SK-MEL-5 (cell line): ENCODE measurements at regions not wholly inside any gene's neighbourhood (a gene's known extent, or its start where the extent isn't known, plus 50 kb on each side); places are given as distances from the start of the nearest gene placed in this dataset.
"Not testable (repeated sequence)": the region's sequence is repeated elsewhere in the genome, so short reads cannot be mapped to it uniquely, and the experiment has no call there.

ENCODE experiments used
- DNase-seq: peaks from one replicate; pipeline ENCODE4 v3.0.0-alpha.2; 2016; ENCODE audit warnings: low read depth, low spot score
- in situ Hi-C: cut with HindIII; loops from 2 replicates; pipeline ENCODE4 v1.10.0; 2016; ENCODE audit warnings: low sequenced_read_pairs, high pct_unique_total_duplicates, low pct_unique_long_range_greater_than_20kb

- peak; percentile 23 for DNase-seq
- in situ Hi-C loops = no loop called here
Measured at GRCh38 chr4:29081234-29081955, 1638.8 kb upstream of the PCDH7 start.

- in situ Hi-C loops = no loop called here
- no peak for DNase-seq
Measured at GRCh38 chr4:29082684-29083083, 1637.5 kb upstream of the PCDH7 start.

DNA sequence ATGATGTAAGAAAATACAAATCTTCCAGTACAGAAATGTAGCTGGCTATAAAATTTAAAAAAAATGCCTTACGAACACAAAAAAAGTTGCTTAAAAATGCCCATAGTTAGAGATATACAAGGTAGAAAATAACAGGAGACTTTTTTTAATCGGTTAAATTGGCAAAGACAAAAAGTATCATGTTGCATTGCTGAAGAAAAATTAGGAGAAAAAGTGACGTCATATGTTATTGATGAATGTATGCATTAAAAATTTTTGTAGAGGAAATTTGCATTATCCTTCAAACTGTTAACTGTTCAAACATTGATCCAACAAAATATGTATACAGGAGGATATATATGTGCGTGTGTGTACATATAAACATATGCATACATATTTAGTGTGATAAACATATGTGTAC, 1634.4 kb upstream of the PCDH7 start:
- in situ Hi-C loops = no loop called here
- no peak for DNase-seq

DNA sequence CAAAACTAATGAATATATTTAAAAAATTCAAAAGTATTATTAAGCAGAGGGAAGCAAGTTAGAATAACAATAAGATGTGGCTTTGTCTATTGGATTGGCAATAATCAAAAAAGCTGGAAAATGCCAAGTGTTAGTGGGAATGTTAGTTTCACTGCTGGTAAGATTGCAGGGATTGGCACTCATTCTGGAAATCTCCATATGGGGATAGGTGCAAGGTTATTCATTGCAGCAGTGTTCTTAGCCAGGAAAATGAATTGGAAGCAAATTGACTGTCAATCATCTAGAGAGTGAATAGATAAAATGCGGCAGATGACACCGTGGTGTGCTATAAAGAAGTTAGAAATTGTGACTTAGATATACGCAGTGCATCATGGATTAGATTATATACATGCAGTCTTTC, 1615.5 kb upstream of the PCDH7 start:
- in situ Hi-C loops = no loop called here
- DNase-seq = no peak

GRCh38 chr4:29113960-29114359, 1606.2 kb upstream of the PCDH7 start:
- no peak for DNase-seq
- in situ Hi-C loops = no loop called here

DNA sequence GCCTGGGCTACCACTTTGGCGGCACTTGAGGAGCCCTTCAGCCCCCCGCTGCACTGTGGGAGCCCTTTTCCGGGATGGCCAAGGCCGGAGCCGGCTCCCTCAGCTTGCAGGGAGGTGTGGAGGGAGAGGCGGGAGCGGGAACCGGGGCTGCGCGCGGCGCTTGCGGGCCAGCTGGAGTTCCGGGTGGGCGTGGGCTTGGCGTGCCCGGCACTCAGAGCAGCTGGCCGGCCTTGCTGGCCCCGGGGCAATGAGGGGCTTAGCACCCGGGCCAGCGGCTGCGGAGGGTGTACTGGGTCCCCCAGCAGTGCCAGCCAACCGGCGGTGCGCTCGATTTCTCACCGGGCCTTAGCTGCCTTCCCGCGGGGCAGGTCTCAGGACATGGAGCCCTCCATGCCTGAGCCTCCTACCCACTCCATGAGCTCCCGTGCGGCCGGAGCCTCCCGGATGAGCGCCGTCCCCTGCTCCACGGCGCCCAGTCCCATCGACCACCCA, 1602.9 kb upstream of the PCDH7 start:
- in situ Hi-C loops, DNase-seq: not testable (repeated sequence)

GRCh38 chr4:29121586-29121985, 1598.6 kb upstream of the PCDH7 start:
- no peak for DNase-seq
- in situ Hi-C loops = no loop called here

GRCh38 chr4:29128810-29129209, 1591.4 kb upstream of the PCDH7 start:
- in situ Hi-C loops = no loop called here
- DNase-seq = no peak

- no peak for DNase-seq
- in situ Hi-C loops = no loop called here
Measured at GRCh38 chr4:29131304-29131703, 1588.9 kb upstream of the PCDH7 start.

DNA sequence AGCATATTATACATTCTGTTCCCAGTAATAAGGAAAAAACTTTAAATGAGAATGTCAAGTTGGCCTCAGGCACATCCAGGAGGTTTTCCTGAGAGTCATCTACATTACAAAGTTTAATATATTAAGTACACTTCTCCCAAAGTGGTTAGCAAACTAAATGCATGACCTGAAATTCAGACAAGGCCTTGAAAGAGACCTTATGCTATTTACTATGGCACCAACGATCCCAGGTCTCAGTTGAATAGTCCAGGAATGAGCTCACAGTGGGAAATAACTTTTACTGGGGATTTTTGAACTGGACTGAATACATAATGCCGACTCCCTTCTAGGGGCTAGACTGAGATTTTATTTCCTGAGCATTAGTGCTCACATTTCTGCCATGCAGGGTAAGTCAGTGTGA, 1577.5 kb upstream of the PCDH7 start:
- in situ Hi-C loops = no loop called here
- DNase-seq = no peak

DNA sequence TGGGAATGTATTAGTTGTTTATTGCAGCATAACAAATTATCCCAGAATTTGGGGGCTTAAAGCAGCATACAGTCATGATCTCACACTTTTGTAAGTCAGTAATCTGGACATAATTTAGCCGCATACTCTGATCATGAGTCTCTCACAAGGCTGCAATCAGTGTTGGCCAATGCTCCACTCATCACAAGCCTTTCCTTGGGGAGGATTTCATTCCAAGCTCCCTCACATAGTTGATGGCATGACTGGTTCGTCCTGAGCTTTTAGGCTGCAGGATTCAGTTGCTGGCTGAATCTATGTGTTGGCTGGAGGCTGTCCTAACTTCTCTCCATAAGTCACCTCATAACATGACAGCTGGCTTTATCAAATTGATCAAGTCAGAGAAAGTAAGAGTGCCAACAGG, 1568.6 kb upstream of the PCDH7 start:
- no peak for DNase-seq
- in situ Hi-C loops = no loop called here

GRCh38 chr4:29153642-29154041, 1566.5 kb upstream of the PCDH7 start:
- no peak for DNase-seq

GRCh38 chr4:29175291-29175690, 1544.9 kb upstream of the PCDH7 start:
- in situ Hi-C loops = no loop called here
- no peak for DNase-seq

More at GRCh38 chr4:29153642-29154041, 1566.5 kb upstream of the PCDH7 start:
- in situ Hi-C loops = no loop called here

DNA sequence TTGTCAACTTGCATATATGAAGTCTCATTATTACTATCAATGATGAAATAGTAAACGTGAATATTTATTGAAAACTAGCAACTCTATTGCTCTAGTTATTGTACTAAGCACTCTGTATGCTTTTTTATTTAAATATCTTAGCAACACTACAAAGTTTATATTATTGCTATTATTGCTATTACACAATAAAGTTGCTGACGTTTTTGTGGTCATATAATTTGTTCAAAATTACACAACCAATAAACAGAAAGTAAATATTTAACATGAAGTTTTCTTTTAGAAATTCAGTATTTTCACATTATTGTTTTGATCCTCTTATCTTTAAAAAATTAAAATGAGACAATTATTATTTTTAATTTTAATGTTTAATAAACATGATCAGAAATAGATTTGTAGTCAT, 1521.1 kb upstream of the PCDH7 start:
- in situ Hi-C loops = no loop called here

GRCh38 chr4:29199485-29199884, 1520.7 kb upstream of the PCDH7 start:
- peak; percentile 1 for DNase-seq
- in situ Hi-C loops = no loop called here

More for the DNA sequence above, 1521.1 kb upstream of the PCDH7 start:
- DNase-seq = no peak

GRCh38 chr4:29213020-29213419, 1507.1 kb upstream of the PCDH7 start:
- in situ Hi-C loops = no loop called here

DNA sequence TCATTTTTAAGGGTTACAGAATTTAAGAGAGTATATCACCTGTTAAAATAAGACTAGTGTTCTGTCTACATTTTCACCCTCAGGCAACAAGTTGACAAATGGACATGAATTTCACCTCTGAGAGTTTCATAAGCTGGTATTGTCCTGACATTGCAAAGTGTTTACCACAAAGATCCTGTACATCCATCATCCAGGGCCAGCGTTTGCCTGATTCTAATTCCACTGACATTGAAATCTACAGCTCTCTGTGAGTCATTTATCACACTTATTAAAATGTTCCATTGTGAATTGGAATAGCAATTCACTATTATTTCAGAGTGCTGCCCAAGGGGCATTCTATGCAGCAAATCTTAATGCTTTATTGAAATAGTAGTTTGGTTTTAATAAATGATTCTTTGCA, 1499.4 kb upstream of the PCDH7 start:
- DNase-seq = no peak
- in situ Hi-C loops = no loop called here

More at GRCh38 chr4:29213020-29213419, 1507.1 kb upstream of the PCDH7 start:
- DNase-seq = no peak

GRCh38 chr4:29224911-29225310, 1495.3 kb upstream of the PCDH7 start:
- no peak for DNase-seq
- in situ Hi-C loops = no loop called here

- in situ Hi-C loops = no loop called here
- DNase-seq = no peak
Measured at GRCh38 chr4:29240641-29241040, 1479.5 kb upstream of the PCDH7 start.

DNA sequence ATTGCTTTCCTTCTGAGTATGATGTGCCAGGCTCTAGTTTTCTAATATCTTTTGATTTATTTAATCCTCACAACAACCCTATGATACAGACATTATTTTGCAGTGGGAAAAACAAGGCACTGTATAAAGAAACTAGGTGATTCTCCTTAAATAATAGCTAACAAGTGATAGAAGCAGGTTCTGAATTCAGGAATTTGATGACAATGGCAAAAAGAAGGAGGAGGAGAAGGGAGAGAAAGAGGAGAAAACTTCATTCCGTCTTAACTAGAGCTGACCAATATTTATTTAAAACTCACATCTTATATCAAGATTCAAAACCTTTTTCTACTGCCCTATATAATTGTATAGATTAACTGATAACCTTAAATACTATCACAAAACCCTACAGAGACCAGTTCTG, 1477.1 kb upstream of the PCDH7 start:
- no peak for DNase-seq
- in situ Hi-C loops = no loop called here
